ENCODE measurements at regions not wholly inside any gene's neighbourhood (a gene's known extent, or its start where the extent isn't known, plus 50 kb on each side); places are given as distances from the start of the nearest gene placed in this dataset.

GRCh38 chr7:25952261-25953057 is 199.5 kb upstream of the NFE2L3 start:
- intact Hi-C loops (cut with micrococcal nuclease): no loop called here
- peaks cover 21% of the 10 kb centered on the region for H3K27me3 Mint-ChIP-seq
- no peak for DNase-seq
- H3K27ac Mint-ChIP-seq: peak overlapping the region; percentile 30
- peak overlapping the region; percentile 52 for H3K4me3 Mint-ChIP-seq
- peaks cover 14% of the 10 kb centered on the region for H3K4me1 Mint-ChIP-seq
- no peaks in the 10 kb centered on the region for H3K36me3 Mint-ChIP-seq (ENCODE audit: low read depth)
- no peaks in the 10 kb centered on the region for H3K9me3 Mint-ChIP-seq

GRCh38 chr7:25953859-25954258 is 198.1 kb upstream of the NFE2L3 start:
- intact Hi-C loops (cut with micrococcal nuclease): no loop called here
- no peak for DNase-seq
- Mint-ChIP-seq H3K9me3 (no peaks in the 10 kb centered on the region), H3K4me3 (no peak overlapping the region), H3K36me3 (ENCODE audit: low read depth) (no peaks in the 10 kb centered on the region), H3K27ac (no peak overlapping the region), H3K4me1 (peaks cover 14% of the 10 kb centered on the region), H3K27me3 (peaks cover 26% of the 10 kb centered on the region)

- no peak for DNase-seq
- no peak overlapping the region for H3K27ac Mint-ChIP-seq
- peaks cover 31% of the 10 kb centered on the region for H3K27me3 Mint-ChIP-seq
- H3K36me3 Mint-ChIP-seq (ENCODE audit: low read depth): no peaks in the 10 kb centered on the region
- peaks cover 10% of the 10 kb centered on the region for H3K4me1 Mint-ChIP-seq
- H3K9me3 Mint-ChIP-seq: no peaks in the 10 kb centered on the region
- intact Hi-C loops (cut with micrococcal nuclease): no loop called here
- no peak overlapping the region for H3K4me3 Mint-ChIP-seq
Measured at GRCh38 chr7:25954395-25954794, 197.6 kb upstream of the NFE2L3 start.

GRCh38 chr7:25959168-25959734 is 192.7 kb upstream of the NFE2L3 start:
- peaks cover 48% of the 10 kb centered on the region for H3K27me3 Mint-ChIP-seq
- no peak overlapping the region for H3K27ac Mint-ChIP-seq
- intact Hi-C loops (cut with micrococcal nuclease): no loop called here
- H3K36me3 Mint-ChIP-seq (ENCODE audit: low read depth): no peaks in the 10 kb centered on the region
- H3K9me3 Mint-ChIP-seq: no peaks in the 10 kb centered on the region
- H3K4me3 Mint-ChIP-seq: no peak overlapping the region
- H3K4me1 Mint-ChIP-seq: no peaks in the 10 kb centered on the region
- DNase-seq: no peak

- Mint-ChIP-seq H3K27me3 (peaks cover 48% of the 10 kb centered on the region), H3K4me1 (peaks cover 14% of the 10 kb centered on the region), H3K36me3 (ENCODE audit: low read depth) (no peaks in the 10 kb centered on the region), H3K4me3 (no peak overlapping the region), H3K27ac (no peak overlapping the region), H3K9me3 (peaks cover 7% of the 10 kb centered on the region)
- no peak for DNase-seq
- intact Hi-C loops (cut with micrococcal nuclease): no loop called here
Measured at GRCh38 chr7:25963733-25964132, 188.3 kb upstream of the NFE2L3 start.

- Mint-ChIP-seq H3K9me3 (peaks cover 7% of the 10 kb centered on the region), H3K27ac (no peak overlapping the region), H3K27me3 (peaks cover 40% of the 10 kb centered on the region), H3K4me1 (peaks cover 14% of the 10 kb centered on the region), H3K36me3 (ENCODE audit: low read depth) (no peaks in the 10 kb centered on the region), H3K4me3 (no peak overlapping the region)
- DNase-seq: no peak
- intact Hi-C loops (cut with micrococcal nuclease): no loop called here
Measured at GRCh38 chr7:25964483-25964991, 187.5 kb upstream of the NFE2L3 start.

GRCh38 chr7:25965405-25966123 is 186.4 kb upstream of the NFE2L3 start:
- DNase-seq: no peak
- Mint-ChIP-seq H3K9me3 (peaks cover 7% of the 10 kb centered on the region), H3K27ac (no peak overlapping the region), H3K4me1 (peaks cover 14% of the 10 kb centered on the region), H3K4me3 (no peak overlapping the region), H3K36me3 (ENCODE audit: low read depth) (no peaks in the 10 kb centered on the region), H3K27me3 (peaks cover 37% of the 10 kb centered on the region)
- intact Hi-C loops (cut with micrococcal nuclease): no loop called here

GRCh38 chr7:25966469-25966868 is 185.5 kb upstream of the NFE2L3 start:
- no peak overlapping the region for H3K27ac Mint-ChIP-seq
- H3K9me3 Mint-ChIP-seq: peaks cover 7% of the 10 kb centered on the region
- H3K4me1 Mint-ChIP-seq: peaks cover 14% of the 10 kb centered on the region
- no peak overlapping the region for H3K4me3 Mint-ChIP-seq
- DNase-seq: no peak
- intact Hi-C loops (cut with micrococcal nuclease): no loop called here
- H3K27me3 Mint-ChIP-seq: peaks cover 32% of the 10 kb centered on the region
- H3K36me3 Mint-ChIP-seq (ENCODE audit: low read depth): no peaks in the 10 kb centered on the region

GRCh38 chr7:25967278-25968204 is 184.5 kb upstream of the NFE2L3 start:
- peak; percentile 62 for DNase-seq
- Mint-ChIP-seq H3K9me3 (peaks cover 8% of the 10 kb centered on the region), H3K4me3 (no peak overlapping the region), H3K27me3 (peaks cover 26% of the 10 kb centered on the region), H3K4me1 (peaks cover 14% of the 10 kb centered on the region), H3K27ac (peak overlapping the region; percentile 15), H3K36me3 (ENCODE audit: low read depth) (no peaks in the 10 kb centered on the region)
- intact Hi-C loops (cut with micrococcal nuclease): no loop called here

- Mint-ChIP-seq H3K27ac (peak overlapping the region; percentile 52), H3K9me3 (peaks cover 13% of the 10 kb centered on the region), H3K4me1 (peaks cover 14% of the 10 kb centered on the region), H3K4me3 (no peak overlapping the region), H3K36me3 (ENCODE audit: low read depth) (no peaks in the 10 kb centered on the region), H3K27me3 (peaks cover 29% of the 10 kb centered on the region)
- DNase-seq: peak; percentile 73
- intact Hi-C loops (cut with micrococcal nuclease): no loop called here
Measured at GRCh38 chr7:25968205-25968993, 183.6 kb upstream of the NFE2L3 start.

GRCh38 chr7:25970356-25970755 is 181.6 kb upstream of the NFE2L3 start:
- no peak for DNase-seq
- H3K27ac Mint-ChIP-seq: no peak overlapping the region
- H3K27me3 Mint-ChIP-seq: peaks cover 19% of the 10 kb centered on the region
- no peak overlapping the region for H3K4me3 Mint-ChIP-seq
- peaks cover 13% of the 10 kb centered on the region for H3K9me3 Mint-ChIP-seq
- H3K36me3 Mint-ChIP-seq (ENCODE audit: low read depth): no peaks in the 10 kb centered on the region
- intact Hi-C loops (cut with micrococcal nuclease): no loop called here
- H3K4me1 Mint-ChIP-seq: peaks cover 14% of the 10 kb centered on the region

GRCh38 chr7:25970911-25971310 is 181.1 kb upstream of the NFE2L3 start:
- Mint-ChIP-seq H3K27me3 (peaks cover 16% of the 10 kb centered on the region), H3K4me3 (no peak overlapping the region), H3K36me3 (ENCODE audit: low read depth) (no peaks in the 10 kb centered on the region), H3K4me1 (peaks cover 14% of the 10 kb centered on the region), H3K9me3 (peaks cover 13% of the 10 kb centered on the region), H3K27ac (no peak overlapping the region)
- no peak for DNase-seq
- intact Hi-C loops (cut with micrococcal nuclease): no loop called here

GRCh38 chr7:25976630-25977029 is 175.4 kb upstream of the NFE2L3 start:
- Mint-ChIP-seq H3K27me3 (peaks cover 14% of the 10 kb centered on the region), H3K36me3 (ENCODE audit: low read depth) (no peaks in the 10 kb centered on the region), H3K4me1 (no peaks in the 10 kb centered on the region), H3K4me3 (no peak overlapping the region), H3K9me3 (peaks cover 9% of the 10 kb centered on the region), H3K27ac (no peak overlapping the region)
- DNase-seq: no peak
- intact Hi-C loops (cut with micrococcal nuclease): no loop called here

Data from activated CD4-positive, alpha-beta T cell treated with anti-CD3 and anti-CD28 coated beads, Interleukin-2, amount 10 ng/mL, durations not matched to agents 24 days and 14 days (primary cell).